ENCODE measurements at regions not wholly inside any gene's neighbourhood (a gene's known extent, or its start where the extent isn't known, plus 50 kb on each side); places are given as distances from the start of the nearest gene placed in this dataset.

GRCh38 chr12:116458492-116458891 is 100.7 kb upstream of the MAP1LC3B2 start:
- Mint-ChIP-seq H3K4me3 (ENCODE audit: unreplicated experiment) (no peak overlapping the region), H3K27ac (ENCODE audit: unreplicated experiment) (no peak overlapping the region), H3K4me1 (ENCODE audit: unreplicated experiment) (peaks cover 18% of the 10 kb centered on the region), H3K9me3 (ENCODE audit: unreplicated experiment) (no peaks in the 10 kb centered on the region), H3K27me3 (ENCODE audit: unreplicated experiment) (peaks cover 6% of the 10 kb centered on the region), H3K36me3 (ENCODE audit: low read depth, unreplicated experiment) (no peaks in the 10 kb centered on the region)
- TF ChIP-seq CTCF (IDR thresholded peaks at IDR 0.05; ENCODE audit: unreplicated experiment), result no peak
- DNase-seq (ENCODE audit: low spot score), result no peak

DNA sequence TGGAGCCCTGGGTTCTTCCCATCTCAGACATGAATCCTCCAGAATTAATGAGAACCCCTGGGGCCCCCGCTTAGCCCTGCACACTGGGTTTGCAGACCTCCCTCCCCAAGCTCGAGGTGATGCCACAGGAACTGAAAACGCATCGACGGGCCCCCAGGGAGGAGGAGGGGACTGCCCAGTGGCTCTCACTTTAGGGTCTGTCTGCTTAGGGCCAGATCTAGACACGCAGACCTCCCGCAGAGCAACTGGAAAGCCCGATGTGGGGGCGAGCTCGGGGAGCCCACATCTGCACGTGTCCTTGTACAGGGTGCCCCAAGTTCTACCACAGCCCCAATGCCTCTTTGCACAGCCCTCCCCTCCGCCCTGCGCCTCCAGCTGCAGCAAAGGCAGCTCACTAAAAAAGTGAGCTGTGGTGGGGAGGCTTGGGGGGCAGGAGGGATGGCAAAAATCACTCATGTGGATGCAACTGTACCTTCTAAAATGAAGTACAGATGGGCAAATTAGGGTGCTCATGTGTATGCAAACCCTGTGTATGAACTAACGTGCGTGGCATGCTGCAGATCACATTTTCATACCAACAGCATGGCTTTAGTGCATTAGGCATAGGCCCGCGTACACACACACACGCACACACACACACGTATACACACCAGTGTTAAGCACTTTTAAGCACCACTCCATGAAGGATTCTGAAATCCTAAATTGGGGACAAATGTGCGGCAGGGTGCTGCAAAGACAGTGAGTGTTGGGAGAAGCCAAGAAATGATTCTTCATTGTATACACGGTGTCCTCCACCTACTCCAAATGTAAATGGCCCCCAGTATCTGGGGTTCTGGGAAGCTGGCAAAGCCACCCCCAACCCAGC is 99.9 kb upstream of the MAP1LC3B2 start:
- Mint-ChIP-seq H3K4me3 (ENCODE audit: unreplicated experiment) (no peak overlapping the region), H3K27me3 (ENCODE audit: unreplicated experiment) (peaks cover 6% of the 10 kb centered on the region), H3K4me1 (ENCODE audit: unreplicated experiment) (peaks cover 18% of the 10 kb centered on the region), H3K9me3 (ENCODE audit: unreplicated experiment) (no peaks in the 10 kb centered on the region), H3K27ac (ENCODE audit: unreplicated experiment) (no peak overlapping the region), H3K36me3 (ENCODE audit: low read depth, unreplicated experiment) (no peaks in the 10 kb centered on the region)
- DNase-seq (ENCODE audit: low spot score), result no peak
- TF ChIP-seq CTCF (IDR thresholded peaks at IDR 0.05; ENCODE audit: unreplicated experiment), result no peak

DNA sequence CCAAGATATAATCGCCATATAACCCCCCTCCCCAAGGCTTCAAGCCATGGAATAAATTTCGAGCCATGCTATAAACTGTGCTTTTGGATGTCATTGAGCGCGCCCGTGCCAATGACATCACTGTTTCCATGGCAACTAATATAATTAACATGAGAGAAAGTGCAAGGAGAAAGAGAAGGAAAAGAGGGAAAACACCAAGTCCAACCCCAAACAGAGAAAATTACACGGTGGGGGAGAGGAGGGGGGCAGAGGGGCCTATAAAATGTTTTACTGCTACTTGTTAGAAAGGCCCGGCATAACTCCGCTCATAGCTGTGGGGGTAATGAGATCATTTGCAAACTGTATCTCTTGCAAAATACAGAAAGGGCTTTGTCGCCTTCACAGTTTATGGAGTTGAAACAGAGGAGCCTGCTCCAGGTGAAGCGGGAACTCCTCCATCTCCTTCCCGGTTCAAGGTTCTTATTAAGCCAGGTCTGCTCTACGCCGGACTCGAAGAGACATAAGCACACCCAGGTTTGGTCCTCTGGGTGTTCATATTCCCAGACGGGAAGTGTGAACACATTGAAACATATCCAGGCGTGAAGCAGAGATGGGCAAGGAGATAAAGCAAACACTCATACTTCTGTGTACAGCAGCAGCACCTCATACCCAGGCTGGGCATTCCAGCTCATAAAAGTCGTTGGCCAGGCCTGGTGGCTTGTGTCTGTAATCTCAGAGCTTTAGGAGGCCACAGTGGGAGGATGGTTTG is 99.1 kb upstream of the MAP1LC3B2 start:
- Mint-ChIP-seq H3K27me3 (ENCODE audit: unreplicated experiment) (peaks cover 6% of the 10 kb centered on the region), H3K4me1 (ENCODE audit: unreplicated experiment) (peaks cover 13% of the 10 kb centered on the region), H3K36me3 (ENCODE audit: low read depth, unreplicated experiment) (no peaks in the 10 kb centered on the region)

GRCh38 chr12:116461060-116461459 is 98.1 kb upstream of the MAP1LC3B2 start:
- TF ChIP-seq CTCF (IDR thresholded peaks at IDR 0.05; ENCODE audit: unreplicated experiment), result no peak
- Mint-ChIP-seq H3K4me1 (ENCODE audit: unreplicated experiment) (peaks cover 6% of the 10 kb centered on the region), H3K27ac (ENCODE audit: unreplicated experiment) (no peak overlapping the region), H3K27me3 (ENCODE audit: unreplicated experiment) (peaks cover 6% of the 10 kb centered on the region), H3K9me3 (ENCODE audit: unreplicated experiment) (no peaks in the 10 kb centered on the region), H3K36me3 (ENCODE audit: low read depth, unreplicated experiment) (no peaks in the 10 kb centered on the region), H3K4me3 (ENCODE audit: unreplicated experiment) (no peak overlapping the region)
- no peak for DNase-seq (ENCODE audit: low spot score)

More for the DNA sequence above, 99.1 kb upstream of the MAP1LC3B2 start:
- no peaks in the 10 kb centered on the region for H3K9me3 Mint-ChIP-seq (ENCODE audit: unreplicated experiment)
- no peak for TF ChIP-seq CTCF (IDR thresholded peaks at IDR 0.05; ENCODE audit: unreplicated experiment)
- H3K4me3 Mint-ChIP-seq (ENCODE audit: unreplicated experiment), result no peak overlapping the region
- DNase-seq (ENCODE audit: low spot score), result no peak
- H3K27ac Mint-ChIP-seq (ENCODE audit: unreplicated experiment), result no peak overlapping the region

- Mint-ChIP-seq H3K27ac (ENCODE audit: unreplicated experiment) (no peak overlapping the region), H3K4me1 (ENCODE audit: unreplicated experiment) (no peaks in the 10 kb centered on the region), H3K9me3 (ENCODE audit: unreplicated experiment) (no peaks in the 10 kb centered on the region), H3K36me3 (ENCODE audit: low read depth, unreplicated experiment) (no peaks in the 10 kb centered on the region), H3K4me3 (ENCODE audit: unreplicated experiment) (no peak overlapping the region), H3K27me3 (ENCODE audit: unreplicated experiment) (peaks cover 2% of the 10 kb centered on the region)
- no peak for DNase-seq (ENCODE audit: low spot score)
- no peak for TF ChIP-seq CTCF (IDR thresholded peaks at IDR 0.05; ENCODE audit: unreplicated experiment)
These were observed 95.8 kb upstream of the MAP1LC3B2 start for GRCh38 chr12:116463366-116463765.

All from endothelial cell (in vitro differentiated cells).